ENCODE measurements at regions not wholly inside any gene's neighbourhood (a gene's known extent, or its start where the extent isn't known, plus 50 kb on each side); places are given as distances from the start of the nearest gene placed in this dataset.

- no peak for DNase-seq (ENCODE audit: low read depth, low spot score)
- TF ChIP-seq, protein P1, sequence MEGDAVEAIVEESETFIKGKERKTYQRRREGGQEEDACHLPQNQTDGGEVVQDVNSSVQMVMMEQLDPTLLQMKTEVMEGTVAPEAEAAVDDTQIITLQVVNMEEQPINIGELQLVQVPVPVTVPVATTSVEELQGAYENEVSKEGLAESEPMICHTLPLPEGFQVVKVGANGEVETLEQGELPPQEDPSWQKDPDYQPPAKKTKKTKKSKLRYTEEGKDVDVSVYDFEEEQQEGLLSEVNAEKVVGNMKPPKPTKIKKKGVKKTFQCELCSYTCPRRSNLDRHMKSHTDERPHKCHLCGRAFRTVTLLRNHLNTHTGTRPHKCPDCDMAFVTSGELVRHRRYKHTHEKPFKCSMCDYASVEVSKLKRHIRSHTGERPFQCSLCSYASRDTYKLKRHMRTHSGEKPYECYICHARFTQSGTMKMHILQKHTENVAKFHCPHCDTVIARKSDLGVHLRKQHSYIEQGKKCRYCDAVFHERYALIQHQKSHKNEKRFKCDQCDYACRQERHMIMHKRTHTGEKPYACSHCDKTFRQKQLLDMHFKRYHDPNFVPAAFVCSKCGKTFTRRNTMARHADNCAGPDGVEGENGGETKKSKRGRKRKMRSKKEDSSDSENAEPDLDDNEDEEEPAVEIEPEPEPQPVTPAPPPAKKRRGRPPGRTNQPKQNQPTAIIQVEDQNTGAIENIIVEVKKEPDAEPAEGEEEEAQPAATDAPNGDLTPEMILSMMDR (IDR thresholded peaks at IDR 0.05; ENCODE audit: insufficient read depth, low read length, missing control alignments): no peak
- H3K4me3 ChIP-seq (ENCODE audit: low read depth, low read length): no peak overlapping the region
- POLR2A ChIA-PET: interaction anchor here (1.7 kb wide), 1 partner anchor 48 kb away, joined by 4 read pairs; no protein-coding TSS in a partner anchor
- CTCF ChIA-PET: interaction anchor here (1.3 to 2.9 kb wide), 7 partner anchors 14 to 421 kb away, joined by 3 to 12 read pairs (median 5); partner anchors contain the start of gene DPYD
These were observed 126.3 kb upstream of the DPYD start for GRCh38 chr1:98047171-98047570.

- ChIA-PET CTCF (interaction anchor here (1.4 to 3.8 kb wide), 4 partner anchors 8 to 422 kb away, joined by 4 to 20 read pairs (median 6); partner anchors contain the start of gene DPYD), POLR2A (interaction anchor here (1.1 to 1.7 kb wide), 2 partner anchors 47 to 125 kb away, joined by 4 to 5 read pairs; partner anchors contain the start of gene DPYD)
- peak overlapping the region; percentile 80 for H3K4me3 ChIP-seq (ENCODE audit: low read depth, low read length)
- no peak for DNase-seq (ENCODE audit: low read depth, low spot score)
- TF ChIP-seq, protein P1 (IDR thresholded peaks at IDR 0.05; ENCODE audit: insufficient read depth, low read length, missing control alignments): no peak
These were observed 125.2 kb upstream of the DPYD start for GRCh38 chr1:98045767-98046641.

DNA sequence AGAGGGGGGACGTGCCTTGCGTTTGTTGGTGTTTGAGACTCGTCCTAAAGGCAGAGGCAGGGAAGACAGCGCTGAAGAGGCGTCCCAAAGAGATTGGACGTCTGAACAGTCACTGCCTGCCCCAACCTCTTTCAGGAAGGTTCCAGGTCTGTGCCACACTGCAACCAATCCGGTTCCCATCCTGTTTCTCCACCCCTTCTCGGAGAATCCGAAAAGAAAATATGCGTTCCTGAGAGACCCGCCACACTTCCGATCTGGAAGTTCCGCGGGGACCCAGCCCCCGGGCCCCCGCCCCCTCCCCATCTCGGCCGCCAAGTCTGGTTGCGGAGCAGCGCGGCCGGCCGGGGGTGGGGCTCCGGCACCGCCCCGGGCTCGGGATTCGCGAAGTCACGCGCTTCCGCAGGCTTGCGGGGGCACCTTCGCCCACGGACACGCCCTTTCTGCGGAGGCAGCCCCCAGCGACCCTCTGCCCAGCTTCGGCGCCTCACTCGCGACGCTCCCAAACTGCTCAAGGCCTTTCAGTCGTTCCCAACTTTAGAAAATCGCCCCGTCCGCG, 124.5 kb upstream of the DPYD start:
- CTCF ChIA-PET: interaction anchor here (1.3 to 3.8 kb wide), 2 partner anchors 8 to 42 kb away, joined by 5 to 20 read pairs; no protein-coding TSS in a partner anchor

GRCh38 chr1:98044766-98045165, 123.9 kb upstream of the DPYD start:
- ChIA-PET POLR2A (interaction anchor here (0.7 to 1.7 kb wide), 5 partner anchors 36 to 617 kb away, joined by 3 to 4 read pairs (median 3); partner anchors contain the start of gene DPYD), CTCF (interaction anchor here (1.3 to 3.8 kb wide), 4 partner anchors 9 to 423 kb away, joined by 5 to 20 read pairs (median 11); no protein-coding TSS in a partner anchor)
- no peak for DNase-seq (ENCODE audit: low read depth, low spot score)
- peak overlapping the region; percentile 80 for H3K4me3 ChIP-seq (ENCODE audit: low read depth, low read length)
- TF ChIP-seq, protein P1 (IDR thresholded peaks at IDR 0.05; ENCODE audit: insufficient read depth, low read length, missing control alignments): no peak

More for the DNA sequence above, 124.5 kb upstream of the DPYD start:
- POLR2A ChIA-PET: interaction anchor here (0.8 to 1.7 kb wide), 5 partner anchors 37 to 617 kb away, joined by 3 to 5 read pairs (median 4); partner anchors contain the start of gene DPYD
- DNase-seq (ENCODE audit: low read depth, low spot score): no peak
- TF ChIP-seq, protein P1 (IDR thresholded peaks at IDR 0.05; ENCODE audit: insufficient read depth, low read length, missing control alignments): no peak
- peak overlapping the region; percentile 80 for H3K4me3 ChIP-seq (ENCODE audit: low read depth, low read length)

GRCh38 chr1:98044071-98044697, 123.3 kb upstream of the DPYD start:
- POLR2A ChIA-PET: interaction anchor here (0.7 to 1.7 kb wide), 5 partner anchors 36 to 618 kb away, joined by 3 to 4 read pairs (median 3); partner anchors contain the start of gene DPYD
- DNase-seq (ENCODE audit: low read depth, low spot score): no peak
- CTCF ChIA-PET: interaction anchor here (0.7 to 3.8 kb wide), 8 partner anchors 10 to 959 kb away, joined by 3 to 20 read pairs (median 6); no protein-coding TSS in a partner anchor
- peak overlapping the region; percentile 80 for H3K4me3 ChIP-seq (ENCODE audit: low read depth, low read length)
- TF ChIP-seq, protein P1 (IDR thresholded peaks at IDR 0.05; ENCODE audit: insufficient read depth, low read length, missing control alignments): no peak
